ENCODE measurements at regions not wholly inside any gene's neighbourhood (a gene's known extent, or its start where the extent isn't known, plus 50 kb on each side); places are given as distances from the start of the nearest gene placed in this dataset.
"Not testable (repeated sequence)": the region's sequence is repeated elsewhere in the genome, so short reads cannot be mapped to it uniquely, and the experiment has no call there.

DNA sequence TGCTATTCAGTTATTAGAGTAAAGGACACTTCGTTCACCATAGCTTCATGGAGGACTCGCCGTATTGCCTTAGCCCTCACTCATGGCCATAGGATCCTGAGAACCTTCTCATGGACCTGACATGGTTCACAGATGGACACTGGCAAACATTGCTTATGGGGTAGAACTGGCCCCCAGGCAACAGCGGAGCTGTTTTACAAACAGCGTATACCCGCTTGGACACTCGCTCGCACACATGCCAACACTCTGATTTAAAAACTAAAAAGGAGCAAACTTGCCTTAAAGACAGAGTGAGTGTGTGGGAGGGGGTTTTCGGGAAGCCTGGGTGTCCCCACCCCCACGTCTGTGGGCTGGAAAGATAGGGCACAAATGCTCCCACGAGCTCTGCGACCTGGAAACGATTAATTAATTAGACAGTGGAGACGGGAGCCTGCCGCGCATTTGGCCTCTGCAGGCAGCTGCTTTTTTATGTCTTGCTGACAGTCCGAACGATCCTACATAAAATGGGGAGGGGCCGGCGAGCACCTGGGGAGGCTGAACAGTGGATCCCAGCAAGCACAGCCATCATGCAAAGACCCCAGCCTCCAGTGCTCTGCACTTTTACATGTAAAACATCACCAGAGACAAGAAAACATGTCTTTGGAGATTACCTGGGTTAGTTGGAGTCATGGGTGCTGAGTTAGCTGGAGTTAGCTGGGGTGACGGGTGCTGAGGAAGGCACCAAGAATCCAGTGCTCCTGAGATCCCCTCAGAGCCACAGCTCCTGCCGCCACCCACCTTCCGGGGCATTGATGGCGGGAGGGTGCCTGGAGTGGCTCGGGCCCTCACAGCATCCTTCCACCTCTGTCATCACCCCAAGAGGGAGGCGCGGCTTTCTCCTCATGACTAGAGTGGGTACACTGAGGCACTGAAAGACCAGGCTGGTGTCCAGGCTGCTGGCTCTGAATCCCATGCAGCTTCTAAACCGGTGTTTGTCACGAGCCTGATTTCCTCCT is 105.7 kb downstream of the NPIPB11 start:
- H3K36me3 ChIP-seq (ENCODE audit: control insufficient read depth, insufficient read depth, low read length); H3K9me1 ChIP-seq (ENCODE audit: control insufficient read depth, insufficient read depth, low read length); BruUV-seq (replicated peaks); H3K4me2 ChIP-seq (ENCODE audit: insufficient read depth, low read length); H3K79me2 ChIP-seq (ENCODE audit: control insufficient read depth, insufficient read depth, low read length); H3K9ac ChIP-seq (ENCODE audit: insufficient read depth in 1 of 2, low read depth in 2 of 2, low read length in 2 of 2); intact Hi-C loops (cut with micrococcal nuclease); DNase-seq (ENCODE audit: extremely low read depth in 1 of 4, low spot score in 3 of 4); H4K20me1 ChIP-seq (replicated peaks; ENCODE audit: control insufficient read depth, insufficient read depth, low read length); CTCF ChIA-PET (ENCODE audit: low intra/inter-chr PET ratio); POLR2A ChIA-PET; ATAC-seq; in situ Hi-C loops (cut with MboI); H3K4me3 ChIP-seq; H3K4me1 ChIP-seq (replicated peaks in 1 of 2; ENCODE audit: control insufficient read depth in 2 of 2, insufficient read depth in 2 of 2, low read length in 2 of 2); H3K9me3 ChIP-seq (replicated peaks; ENCODE audit: control insufficient read depth, insufficient read depth, low read depth, low read length); H3K27ac ChIP-seq (ENCODE audit: extremely low read depth, low read depth, low read length): not testable (repeated sequence)
- H2AFZ ChIP-seq (ENCODE audit: low read depth, low read length) = peak overlapping the region; percentile 35; the same call in 1 of the 2 replicates
- FAIRE-seq = peak; percentile 19
- 63% methylated on average over 23 of the region's 29 CpGs for WGBS (ENCODE audit: insufficient coverage, low coverage, missing lambda C conversion rate)
- 0 out of 2 replicates have a peak, but pooled peaks have one; percentile 4 for TF ChIP-seq SMAD4 (CRISPR knock-in tag; conservative IDR thresholded peaks at IDR 0.05)
- H3K27me3 ChIP-seq (ENCODE audit: control insufficient read depth in 2 of 2, insufficient read depth in 2 of 2, low read length in 2 of 2) = peaks cover 0 to 19% of the 10 kb centered on the region in 2 experiments; a peak in 2 of 5 replicates

- H3K4me3 ChIP-seq; H3K27ac ChIP-seq (ENCODE audit: extremely low read depth, low read depth, low read length); H3K4me2 ChIP-seq (ENCODE audit: insufficient read depth, low read length); CTCF ChIA-PET (ENCODE audit: low intra/inter-chr PET ratio); BruUV-seq (replicated peaks); H3K9me1 ChIP-seq (ENCODE audit: control insufficient read depth, insufficient read depth, low read length); H3K36me3 ChIP-seq (ENCODE audit: control insufficient read depth, insufficient read depth, low read length); in situ Hi-C loops (cut with MboI); H3K79me2 ChIP-seq (ENCODE audit: control insufficient read depth, insufficient read depth, low read length); POLR2A ChIA-PET; H3K4me1 ChIP-seq (replicated peaks in 1 of 2; ENCODE audit: control insufficient read depth in 2 of 2, insufficient read depth in 2 of 2, low read length in 2 of 2); H4K20me1 ChIP-seq (replicated peaks; ENCODE audit: control insufficient read depth, insufficient read depth, low read length); DNase-seq (ENCODE audit: extremely low read depth in 1 of 4, low spot score in 3 of 4); intact Hi-C loops (cut with micrococcal nuclease); H3K9me3 ChIP-seq (replicated peaks; ENCODE audit: control insufficient read depth, insufficient read depth, low read depth, low read length); H3K9ac ChIP-seq (ENCODE audit: insufficient read depth in 1 of 2, low read depth in 2 of 2, low read length in 2 of 2); H2AFZ ChIP-seq (ENCODE audit: low read depth, low read length); TF ChIP-seq NR2C2 (CRISPR knock-in tag; IDR thresholded peaks at IDR 0.05): not testable (repeated sequence)
- 25% methylated on average over 5 of the region's 7 CpGs for WGBS (ENCODE audit: insufficient coverage, low coverage, missing lambda C conversion rate)
- FAIRE-seq (peak; percentile 72), ATAC-seq (peak; percentile 61)
- peaks cover 0 to 19% of the 10 kb centered on the region in 2 experiments; a peak in 2 of 5 replicates for H3K27me3 ChIP-seq (ENCODE audit: control insufficient read depth in 2 of 2, insufficient read depth in 2 of 2, low read length in 2 of 2)
- TF ChIP-seq NR2C2 (tag; IDR thresholded peaks at IDR 0.05) = 0 out of 2 replicates have a peak, but pooled peaks have one; percentile 14
- TF ChIP-seq SMAD4 (CRISPR knock-in tag; conservative IDR thresholded peaks at IDR 0.05) = 0 out of 2 replicates have a peak, but pooled peaks have one; percentile 12
- TF ChIP-seq ETV1 (tag; conservative IDR thresholded peaks at IDR 0.05; ENCODE audit: low read depth) = peak; percentile 41; the same call in 1 of the 2 replicates
- TF ChIP-seq L3MBTL2 (IDR thresholded peaks at IDR 0.05) = peak; percentile 60; the same call in 1 of the 2 replicates
These were observed 106.5 kb downstream of the NPIPB11 start for GRCh38 chr16:29300030-29300491.

Measured in K562 (cell line).